Naive thymus-derived CD8-positive, alpha-beta T cell (primary cell): ENCODE measurements at regions not wholly inside any gene's neighbourhood (a gene's known extent, or its start where the extent isn't known, plus 50 kb on each side); places are given as distances from the start of the nearest gene placed in this dataset.

Experiments used
- ATAC-seq, 2 donors: fragments of 150-1000 bp; cut with Tn5 transposase in 1 of 2; sonication (Bioruptor Pico), chemical (Tn5 transposase) in 1 of 2; 1 replicate in 1 of 2; 2 replicates in 1 of 2; pipeline ENCODE4 v1.10.0; 2021; ENCODE audit warnings: mild to moderate bottlenecking in 2 of 2, moderate library complexity in 2 of 2
- POLR2A ChIA-PET: fragments of 350-600 bp; sonication (Branson Sonifier 250); formaldehyde crosslinking; loops from one replicate; lab custom pipeline; 2021; ENCODE audit warnings: antibody characterized with exemption; lab: Charles Lee
- DNase-seq, 10 donors: peaks; one replicate each; pipeline versions ENCODE4 v3.0.0 to v3.0.0-alpha.2; 2020 to 2022
- H3K27ac Mint-ChIP-seq, 10 donors: one replicate each; pipeline ENCODE4 v1.8.0; 2020 to 2022; ENCODE audit warnings: mild to moderate bottlenecking in 10 of 10, mixed read lengths in 10 of 10, moderate library complexity in 4 of 10, inconsistent platforms in 1 of 10
- H3K27me3 Mint-ChIP-seq, 5 donors: one replicate each; pipeline ENCODE4 v1.8.0; 2021 to 2022; ENCODE audit warnings: mixed read lengths in 5 of 5
- H3K36me3 Mint-ChIP-seq, 3 donors: one replicate each; pipeline ENCODE4 v1.8.0; 2020 to 2022; ENCODE audit warnings: mixed read lengths in 3 of 3, mild to moderate bottlenecking in 2 of 3, inconsistent platforms in 1 of 3
- H3K4me1 Mint-ChIP-seq, 4 donors: one replicate each; pipeline ENCODE4 v1.8.0; 2021 to 2022; ENCODE audit warnings: mixed read lengths in 4 of 4
- H3K4me3 Mint-ChIP-seq, 10 donors: one replicate each; pipeline ENCODE4 v1.8.0; 2020 to 2022; ENCODE audit warnings: mild to moderate bottlenecking in 10 of 10, mixed read lengths in 10 of 10, moderate library complexity in 6 of 10, inconsistent platforms in 1 of 10
- H3K9me3 Mint-ChIP-seq, 9 donors: one replicate each; pipeline ENCODE4 v1.8.0; 2020 to 2022; ENCODE audit warnings: mixed read lengths in 9 of 9, mild to moderate bottlenecking in 3 of 9, inconsistent platforms in 1 of 9, moderate library complexity in 1 of 9

GRCh38 chrX:87727620-87728019, 210.0 kb downstream of the KLHL4 start:
- POLR2A ChIA-PET = no interaction called here

GRCh38 chrX:87728024-87728423, 210.4 kb downstream of the KLHL4 start:
- Mint-ChIP-seq H3K27ac (no peak overlapping the region), H3K36me3 (no peaks in the 10 kb centered on the region), H3K4me1 (no peaks in the 10 kb centered on the region), H3K4me3 (no peak overlapping the region), H3K9me3 (peaks cover 0 to 11% (median 0%) of the 10 kb centered on the region in 9 donors), H3K27me3 (no peaks in the 10 kb centered on the region)
- ATAC-seq (no peak), DNase-seq (no peak)
- POLR2A ChIA-PET = no interaction called here

More at GRCh38 chrX:87727620-87728019, 210.0 kb downstream of the KLHL4 start:
- Mint-ChIP-seq H3K4me3 (no peak overlapping the region), H3K27ac (no peak overlapping the region), H3K4me1 (no peaks in the 10 kb centered on the region), H3K9me3 (peaks cover 0 to 9% (median 0%) of the 10 kb centered on the region in 9 donors), H3K36me3 (no peaks in the 10 kb centered on the region), H3K27me3 (no peaks in the 10 kb centered on the region)
- DNase-seq = no peak
- ATAC-seq = no peak

GRCh38 chrX:87728459-87728858, 210.9 kb downstream of the KLHL4 start:
- Mint-ChIP-seq H3K9me3 (peaks cover 0 to 11% (median 0%) of the 10 kb centered on the region in 9 donors), H3K36me3 (no peaks in the 10 kb centered on the region), H3K4me1 (no peaks in the 10 kb centered on the region), H3K4me3 (no peak overlapping the region), H3K27ac (no peak overlapping the region), H3K27me3 (no peaks in the 10 kb centered on the region)
- POLR2A ChIA-PET = no interaction called here
- ATAC-seq (no peak), DNase-seq (no peak)

GRCh38 chrX:87732133-87732532, 214.5 kb downstream of the KLHL4 start:
- H3K27ac Mint-ChIP-seq = no peak overlapping the region
- H3K4me1 Mint-ChIP-seq = no peaks in the 10 kb centered on the region
- no peak for ATAC-seq
- DNase-seq = no peak
- H3K36me3 Mint-ChIP-seq = no peaks in the 10 kb centered on the region
- no peak overlapping the region for H3K4me3 Mint-ChIP-seq
- POLR2A ChIA-PET = no interaction called here
- no peaks in the 10 kb centered on the region for H3K27me3 Mint-ChIP-seq
- H3K9me3 Mint-ChIP-seq = peaks cover 0 to 5% (median 0%) of the 10 kb centered on the region in 9 donors

GRCh38 chrX:87736576-87736975, 219.0 kb downstream of the KLHL4 start:
- DNase-seq (no peak), ATAC-seq (no peak)
- H3K9me3 Mint-ChIP-seq = peaks cover 0 to 5% (median 0%) of the 10 kb centered on the region in 9 donors
- H3K27me3 Mint-ChIP-seq = no peaks in the 10 kb centered on the region
- no peak overlapping the region for H3K4me3 Mint-ChIP-seq
- no peaks in the 10 kb centered on the region for H3K4me1 Mint-ChIP-seq
- no peak overlapping the region for H3K27ac Mint-ChIP-seq
- no peaks in the 10 kb centered on the region for H3K36me3 Mint-ChIP-seq
- POLR2A ChIA-PET = no interaction called here

GRCh38 chrX:87744391-87744790, 226.8 kb downstream of the KLHL4 start:
- H3K4me1 Mint-ChIP-seq = no peaks in the 10 kb centered on the region
- no peak for DNase-seq
- ATAC-seq = no peak
- no peaks in the 10 kb centered on the region for H3K27me3 Mint-ChIP-seq
- H3K36me3 Mint-ChIP-seq = no peaks in the 10 kb centered on the region
- H3K27ac Mint-ChIP-seq = no peak overlapping the region
- no peak overlapping the region for H3K4me3 Mint-ChIP-seq
- POLR2A ChIA-PET = no interaction called here
- no peaks in the 10 kb centered on the region for H3K9me3 Mint-ChIP-seq

GRCh38 chrX:87755493-87755892, 237.9 kb downstream of the KLHL4 start:
- POLR2A ChIA-PET = no interaction called here
- H3K4me3 Mint-ChIP-seq = no peak overlapping the region
- H3K36me3 Mint-ChIP-seq = no peaks in the 10 kb centered on the region
- no peaks in the 10 kb centered on the region for H3K27me3 Mint-ChIP-seq
- H3K27ac Mint-ChIP-seq = no peak overlapping the region
- no peaks in the 10 kb centered on the region for H3K4me1 Mint-ChIP-seq
- DNase-seq (no peak), ATAC-seq (no peak)
- H3K9me3 Mint-ChIP-seq = peaks cover 0 to 51% (median 13%) of the 10 kb centered on the region in 9 donors

- no peak overlapping the region for H3K4me3 Mint-ChIP-seq
- no peaks in the 10 kb centered on the region for H3K27me3 Mint-ChIP-seq
- H3K4me1 Mint-ChIP-seq = no peaks in the 10 kb centered on the region
- POLR2A ChIA-PET = no interaction called here
- ATAC-seq = no peak
- H3K27ac Mint-ChIP-seq = no peak overlapping the region
- peaks cover 0 to 5% (median 0%) of the 10 kb centered on the region in 3 donors for H3K36me3 Mint-ChIP-seq
- H3K9me3 Mint-ChIP-seq = peaks cover 0 to 31% (median 3%) of the 10 kb centered on the region in 9 donors
- DNase-seq = no peak
Observed at GRCh38 chrX:87788976-87789375, 271.4 kb downstream of the KLHL4 start.

GRCh38 chrX:87798039-87798438, 280.4 kb downstream of the KLHL4 start:
- H3K4me1 Mint-ChIP-seq = no peaks in the 10 kb centered on the region
- H3K27me3 Mint-ChIP-seq = no peaks in the 10 kb centered on the region
- ATAC-seq (no peak), DNase-seq (no peak)
- H3K9me3 Mint-ChIP-seq = peaks cover 0 to 9% (median 0%) of the 10 kb centered on the region in 9 donors
- POLR2A ChIA-PET = no interaction called here
- H3K36me3 Mint-ChIP-seq = peaks cover 0 to 7% (median 0%) of the 10 kb centered on the region in 3 donors
- H3K4me3 Mint-ChIP-seq = no peak overlapping the region
- no peak overlapping the region for H3K27ac Mint-ChIP-seq

GRCh38 chrX:87805829-87806490, 288.4 kb downstream of the KLHL4 start:
- Mint-ChIP-seq H3K36me3 (no peaks in the 10 kb centered on the region), H3K27me3 (no peaks in the 10 kb centered on the region), H3K9me3 (no peaks in the 10 kb centered on the region), H3K4me1 (no peaks in the 10 kb centered on the region), H3K27ac (no peak overlapping the region), H3K4me3 (no peak overlapping the region)
- DNase-seq (no peak), ATAC-seq (no peak)
- POLR2A ChIA-PET = no interaction called here

GRCh38 chrX:87808576-87809243, 291.1 kb downstream of the KLHL4 start:
- Mint-ChIP-seq H3K27me3 (no peaks in the 10 kb centered on the region), H3K36me3 (no peaks in the 10 kb centered on the region), H3K9me3 (peaks cover 0 to 7% (median 0%) of the 10 kb centered on the region in 9 donors), H3K4me1 (no peaks in the 10 kb centered on the region), H3K27ac (no peak overlapping the region), H3K4me3 (no peak overlapping the region)
- POLR2A ChIA-PET = no interaction called here
- no peak for ATAC-seq
- no peak for DNase-seq

- no peak overlapping the region for H3K27ac Mint-ChIP-seq
Observed at GRCh38 chrX:87813566-87813965, 296.0 kb downstream of the KLHL4 start.

GRCh38 chrX:87846956-87847355, 329.4 kb downstream of the KLHL4 start:
- DNase-seq = no peak
- Mint-ChIP-seq H3K4me3 (no peak overlapping the region), H3K27me3 (no peaks in the 10 kb centered on the region), H3K4me1 (no peaks in the 10 kb centered on the region), H3K36me3 (no peaks in the 10 kb centered on the region), H3K27ac (no peak overlapping the region), H3K9me3 (peaks cover 0 to 17% (median 0%) of the 10 kb centered on the region in 9 donors)
- POLR2A ChIA-PET = no interaction called here
- no peak for ATAC-seq

More at GRCh38 chrX:87813566-87813965, 296.0 kb downstream of the KLHL4 start:
- Mint-ChIP-seq H3K4me3 (no peak overlapping the region), H3K9me3 (peaks cover 0 to 9% (median 0%) of the 10 kb centered on the region in 9 donors), H3K36me3 (no peaks in the 10 kb centered on the region), H3K4me1 (no peaks in the 10 kb centered on the region), H3K27me3 (no peaks in the 10 kb centered on the region)
- DNase-seq = no peak
- no peak for ATAC-seq
- POLR2A ChIA-PET = no interaction called here
